GM13977 (cell line): ENCODE measurements at regions not wholly inside any gene's neighbourhood (a gene's known extent, or its start where the extent isn't known, plus 50 kb on each side); places are given as distances from the start of the nearest gene placed in this dataset.

ENCODE experiments used
- DNase-seq: peaks from one replicate; pipeline ENCODE4 v3.0.0; 2012; ENCODE audit warnings: low spot score
- in situ Hi-C: fragments of 300-500 bp; cut with MboI; formaldehyde crosslinking; loops from one replicate; pipeline ENCODE4 v1.12.0; 2022; ENCODE audit warnings: low sequenced_read_pairs, low pct_unique_long_range_greater_than_20kb, mixed read lengths, inconsistent platforms; ENCODE audit not compliant: unreplicated experiment
- TF ChIP-seq, protein P1 (sequence below): IDR thresholded peaks from 2 replicates; pipeline ENCODE4 v1.5.1; 2012; ENCODE audit warnings: mild to moderate bottlenecking, control low read depth; ENCODE audit not compliant: insufficient read depth; ENCODE audit errors: extremely low read depth, missing control alignments

GRCh38 chr2:107602801-107603200 is 223.9 kb upstream of the RGPD4 start:
- no peak for DNase-seq
- in situ Hi-C loops, result no loop called here
- TF ChIP-seq, protein P1, sequence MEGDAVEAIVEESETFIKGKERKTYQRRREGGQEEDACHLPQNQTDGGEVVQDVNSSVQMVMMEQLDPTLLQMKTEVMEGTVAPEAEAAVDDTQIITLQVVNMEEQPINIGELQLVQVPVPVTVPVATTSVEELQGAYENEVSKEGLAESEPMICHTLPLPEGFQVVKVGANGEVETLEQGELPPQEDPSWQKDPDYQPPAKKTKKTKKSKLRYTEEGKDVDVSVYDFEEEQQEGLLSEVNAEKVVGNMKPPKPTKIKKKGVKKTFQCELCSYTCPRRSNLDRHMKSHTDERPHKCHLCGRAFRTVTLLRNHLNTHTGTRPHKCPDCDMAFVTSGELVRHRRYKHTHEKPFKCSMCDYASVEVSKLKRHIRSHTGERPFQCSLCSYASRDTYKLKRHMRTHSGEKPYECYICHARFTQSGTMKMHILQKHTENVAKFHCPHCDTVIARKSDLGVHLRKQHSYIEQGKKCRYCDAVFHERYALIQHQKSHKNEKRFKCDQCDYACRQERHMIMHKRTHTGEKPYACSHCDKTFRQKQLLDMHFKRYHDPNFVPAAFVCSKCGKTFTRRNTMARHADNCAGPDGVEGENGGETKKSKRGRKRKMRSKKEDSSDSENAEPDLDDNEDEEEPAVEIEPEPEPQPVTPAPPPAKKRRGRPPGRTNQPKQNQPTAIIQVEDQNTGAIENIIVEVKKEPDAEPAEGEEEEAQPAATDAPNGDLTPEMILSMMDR, result no peak

DNA sequence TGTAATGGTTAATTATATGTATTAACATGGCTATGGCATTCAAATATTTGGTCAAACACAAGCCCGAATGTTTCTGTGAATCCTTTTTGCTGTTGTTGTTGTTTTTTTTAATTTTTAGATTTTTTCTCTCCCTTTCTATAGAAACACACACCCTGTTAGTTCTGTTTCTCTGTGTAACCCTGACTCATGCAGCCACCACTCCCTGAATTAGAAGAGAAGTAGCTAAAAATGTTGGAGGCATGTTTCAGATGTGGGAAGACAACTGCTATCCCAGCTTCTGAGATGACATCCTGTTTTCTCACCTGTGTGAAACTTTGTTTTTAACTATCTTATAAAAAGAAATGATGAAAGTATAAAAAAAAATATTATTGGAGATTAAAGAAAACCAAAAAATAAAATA is 219.6 kb upstream of the RGPD4 start:
- TF ChIP-seq, protein P1, result no peak
- no peak for DNase-seq
- in situ Hi-C loops, result no loop called here

DNA sequence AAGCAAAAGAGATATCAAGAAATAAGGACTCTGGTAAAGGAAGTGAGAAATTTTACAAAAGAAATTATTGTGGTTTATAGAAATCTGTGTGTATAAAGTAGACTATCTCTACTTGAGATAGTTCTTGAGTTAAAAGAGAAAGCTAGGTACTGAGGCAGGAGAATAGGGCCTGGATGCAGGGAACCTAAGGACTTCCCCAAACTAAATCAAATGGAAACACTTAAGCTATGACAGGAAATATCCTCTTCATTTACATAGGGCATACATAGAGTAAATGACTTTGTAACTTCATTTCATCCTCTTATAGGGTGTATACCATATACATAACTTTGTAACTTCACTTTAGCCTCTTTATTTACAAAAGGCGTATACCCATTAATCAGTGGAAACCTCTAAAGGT is 219.2 kb upstream of the RGPD4 start:
- in situ Hi-C loops, result no loop called here
- TF ChIP-seq, protein P1, result no peak
- DNase-seq, result no peak

GRCh38 chr2:107615039-107615438 is 211.7 kb upstream of the RGPD4 start:
- TF ChIP-seq, protein P1, result no peak
- in situ Hi-C loops, result no loop called here
- DNase-seq, result no peak

- TF ChIP-seq, protein P1, result no peak
- in situ Hi-C loops, result no loop called here
- no peak for DNase-seq
These were observed 207.9 kb upstream of the RGPD4 start for GRCh38 chr2:107618769-107619168.

DNA sequence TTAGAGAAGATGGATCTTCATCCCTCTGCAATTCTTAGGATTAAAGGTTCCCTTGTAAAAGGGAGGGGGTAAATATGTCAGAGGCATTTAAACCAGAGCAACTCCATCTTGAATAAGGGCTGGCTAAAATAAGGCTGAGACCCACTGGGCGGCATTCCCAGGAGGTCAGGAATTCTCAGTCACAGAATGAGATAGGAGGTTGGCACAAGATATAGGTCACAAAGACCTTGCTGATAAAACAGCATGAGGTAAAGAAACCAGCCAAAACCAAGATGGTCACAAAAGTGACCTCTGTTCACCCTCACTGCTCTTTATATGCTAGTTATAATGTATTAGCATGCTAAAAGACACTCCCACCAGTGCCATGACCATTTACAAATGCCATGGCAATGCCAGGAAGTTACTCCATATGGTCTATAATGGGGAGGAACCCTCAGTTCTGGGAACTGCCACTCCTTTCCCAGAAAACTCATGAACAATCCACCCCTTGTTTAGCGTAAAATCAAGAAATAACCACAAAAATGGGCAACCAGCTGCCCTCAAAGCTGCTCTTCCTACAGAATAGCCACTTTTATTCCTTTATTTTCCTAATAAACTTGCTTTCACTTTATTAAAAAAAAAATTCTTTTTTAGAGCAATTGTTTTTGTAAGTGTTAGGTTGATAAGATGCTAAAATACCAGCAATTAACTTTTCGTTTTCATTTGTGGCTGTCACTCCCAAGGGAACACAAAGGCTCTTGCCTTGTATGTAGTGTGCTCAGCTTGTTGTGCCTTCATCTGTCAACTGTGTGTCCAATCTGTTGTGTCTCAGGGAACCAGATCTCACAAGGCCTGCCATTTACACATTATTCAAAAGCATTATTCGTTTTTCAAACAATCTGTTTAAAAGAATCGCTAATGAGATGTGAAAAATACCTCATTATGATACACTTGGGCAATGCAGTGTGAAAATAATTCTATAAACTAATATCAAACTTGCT is 205.2 kb upstream of the RGPD4 start:
- no peak for DNase-seq
- in situ Hi-C loops, result no loop called here
- TF ChIP-seq, protein P1, result no peak
